Activated T-cell treated with anti-CD3 and anti-CD28 coated beads, Interleukin-2, amount 50 U/mL, for 72 hours (primary cell): ENCODE measurements at regions not wholly inside any gene's neighbourhood (a gene's known extent, or its start where the extent isn't known, plus 50 kb on each side); places are given as distances from the start of the nearest gene placed in this dataset.
"Not testable (repeated sequence)": the region's sequence is repeated elsewhere in the genome, so short reads cannot be mapped to it uniquely, and the experiment has no call there.

Experiments used
- ATAC-seq, 2 donors: fragments of 150-1000 bp; cut with Tn5 transposase; replicated peaks in 1 of 2; 2 replicates each; pipeline ENCODE4 v1.10.0; 2021; ENCODE audit warnings: moderate library complexity in 2 of 2, mild to moderate bottlenecking in 1 of 2
- DNase-seq, 2 donors: peaks; one replicate each; pipeline ENCODE4 v3.0.0; 2021 to 2022; ENCODE audit warnings: mixed read lengths in 1 of 2
- H3K27ac Mint-ChIP-seq: one replicate; pipeline ENCODE4 v1.8.0; 2022; ENCODE audit warnings: mild to moderate bottlenecking, moderate library complexity, mixed read lengths
- H3K27me3 Mint-ChIP-seq: one replicate; pipeline ENCODE4 v1.8.0; 2022; ENCODE audit warnings: low read depth, mixed read lengths
- H3K36me3 Mint-ChIP-seq, 2 donors: one replicate each; pipeline ENCODE4 v1.8.0; 2022; ENCODE audit warnings: mixed read lengths in 2 of 2, mild to moderate bottlenecking in 1 of 2; ENCODE audit not compliant: insufficient read depth in 2 of 2
- H3K4me1 Mint-ChIP-seq: one replicate; pipeline ENCODE4 v1.8.0; 2022; ENCODE audit warnings: low read depth, mixed read lengths
- H3K4me3 Mint-ChIP-seq, 2 donors: one replicate each; pipeline ENCODE4 v1.8.0; 2022; ENCODE audit warnings: mild to moderate bottlenecking in 2 of 2, mixed read lengths in 2 of 2, moderate library complexity in 2 of 2
- H3K9me3 Mint-ChIP-seq, 2 donors: one replicate each; pipeline ENCODE4 v1.8.0; 2022; ENCODE audit warnings: mixed read lengths in 2 of 2

- H3K36me3 Mint-ChIP-seq, result no peaks in the 10 kb centered on the region
- peaks cover 0 to 3% of the 10 kb centered on the region in 2 donors for H3K9me3 Mint-ChIP-seq
- DNase-seq (no peak), ATAC-seq (no peak)
- no peak overlapping the region for H3K4me3 Mint-ChIP-seq
- H3K27me3 Mint-ChIP-seq, result no peaks in the 10 kb centered on the region
- no peaks in the 10 kb centered on the region for H3K4me1 Mint-ChIP-seq
- no peak overlapping the region for H3K27ac Mint-ChIP-seq
Observed at GRCh38 chr2:194060269-194060668, 1596.8 kb upstream of the SLC39A10 start.

GRCh38 chr2:194054313-194054712 lies 1602.7 kb upstream of the SLC39A10 start:
- no peak overlapping the region for H3K4me3 Mint-ChIP-seq
- H3K27me3 Mint-ChIP-seq, result no peaks in the 10 kb centered on the region
- H3K4me1 Mint-ChIP-seq, result no peaks in the 10 kb centered on the region
- no peak for DNase-seq
- H3K36me3 Mint-ChIP-seq, result no peaks in the 10 kb centered on the region
- no peak overlapping the region for H3K27ac Mint-ChIP-seq
- H3K9me3 Mint-ChIP-seq, result no peaks in the 10 kb centered on the region
- ATAC-seq, result no peak

- Mint-ChIP-seq H3K27me3 (no peaks in the 10 kb centered on the region), H3K27ac (no peak overlapping the region), H3K9me3 (no peaks in the 10 kb centered on the region), H3K4me1 (no peaks in the 10 kb centered on the region), H3K36me3 (no peaks in the 10 kb centered on the region), H3K4me3 (no peak overlapping the region)
- no peak for ATAC-seq
- DNase-seq, result no peak
Observed at GRCh38 chr2:194044321-194044720, 1612.7 kb upstream of the SLC39A10 start.

- H3K36me3 Mint-ChIP-seq, H3K27me3 Mint-ChIP-seq: not testable (repeated sequence)
Observed at GRCh38 chr2:194021130-194021529, 1635.9 kb upstream of the SLC39A10 start.

GRCh38 chr2:194020155-194020554 lies 1636.9 kb upstream of the SLC39A10 start:
- no peaks in the 10 kb centered on the region for H3K4me1 Mint-ChIP-seq
- DNase-seq, result no peak
- no peak overlapping the region for H3K4me3 Mint-ChIP-seq
- no peaks in the 10 kb centered on the region for H3K36me3 Mint-ChIP-seq
- H3K27me3 Mint-ChIP-seq, result no peaks in the 10 kb centered on the region
- H3K27ac Mint-ChIP-seq, result no peak overlapping the region
- peaks cover 0 to 4% of the 10 kb centered on the region in 2 donors for H3K9me3 Mint-ChIP-seq
- ATAC-seq, result no peak

More at GRCh38 chr2:194021130-194021529, 1635.9 kb upstream of the SLC39A10 start:
- not testable (repeated sequence) for H3K9me3 Mint-ChIP-seq, H3K4me3 Mint-ChIP-seq, ATAC-seq, H3K4me1 Mint-ChIP-seq, H3K27ac Mint-ChIP-seq, DNase-seq

GRCh38 chr2:194015751-194016150 lies 1641.3 kb upstream of the SLC39A10 start:
- no peaks in the 10 kb centered on the region for H3K4me1 Mint-ChIP-seq
- DNase-seq, result no peak

GRCh38 chr2:194014639-194015038 lies 1642.4 kb upstream of the SLC39A10 start:
- Mint-ChIP-seq H3K27ac (no peak overlapping the region), H3K4me1 (no peaks in the 10 kb centered on the region), H3K27me3 (no peaks in the 10 kb centered on the region), H3K36me3 (no peaks in the 10 kb centered on the region), H3K9me3 (peaks cover 0 to under 1% of the 10 kb centered on the region in 2 donors), H3K4me3 (no peak overlapping the region)
- no peak for DNase-seq
- ATAC-seq, result no peak

More at GRCh38 chr2:194015751-194016150, 1641.3 kb upstream of the SLC39A10 start:
- ATAC-seq, result no peak
- Mint-ChIP-seq H3K9me3 (no peaks in the 10 kb centered on the region), H3K4me3 (no peak overlapping the region), H3K27me3 (no peaks in the 10 kb centered on the region), H3K27ac (no peak overlapping the region), H3K36me3 (no peaks in the 10 kb centered on the region)

GRCh38 chr2:194004590-194005206 lies 1652.3 kb upstream of the SLC39A10 start:
- Mint-ChIP-seq H3K27me3 (no peaks in the 10 kb centered on the region), H3K9me3 (peaks cover 4 to 8% of the 10 kb centered on the region in 2 donors), H3K4me3 (no peak overlapping the region), H3K36me3 (peaks cover 1 to 2% of the 10 kb centered on the region in 2 donors), H3K27ac (no peak overlapping the region), H3K4me1 (no peaks in the 10 kb centered on the region)
- ATAC-seq, result no peak
- DNase-seq, result no peak

- no peak for ATAC-seq
- Mint-ChIP-seq H3K27ac (no peak overlapping the region), H3K27me3 (no peaks in the 10 kb centered on the region)
Observed at GRCh38 chr2:194003911-194004310, 1653.1 kb upstream of the SLC39A10 start.

GRCh38 chr2:194002699-194003368 lies 1654.2 kb upstream of the SLC39A10 start:
- no peaks in the 10 kb centered on the region for H3K4me1 Mint-ChIP-seq
- no peak for ATAC-seq

More at GRCh38 chr2:194003911-194004310, 1653.1 kb upstream of the SLC39A10 start:
- H3K36me3 Mint-ChIP-seq, result peaks cover 0 to 1% of the 10 kb centered on the region in 2 donors
- H3K4me1 Mint-ChIP-seq, result no peaks in the 10 kb centered on the region
- H3K4me3 Mint-ChIP-seq, result no peak overlapping the region
- no peak for DNase-seq
- peaks cover 0 to 5% of the 10 kb centered on the region in 2 donors for H3K9me3 Mint-ChIP-seq

GRCh38 chr2:193990868-193991267 lies 1666.2 kb upstream of the SLC39A10 start:
- no peaks in the 10 kb centered on the region for H3K4me1 Mint-ChIP-seq
- H3K4me3 Mint-ChIP-seq, result no peak overlapping the region
- DNase-seq (no peak), ATAC-seq (no peak)
- no peak overlapping the region for H3K27ac Mint-ChIP-seq
- no peaks in the 10 kb centered on the region for H3K9me3 Mint-ChIP-seq
- H3K36me3 Mint-ChIP-seq, result no peaks in the 10 kb centered on the region
- H3K27me3 Mint-ChIP-seq, result no peaks in the 10 kb centered on the region

More at GRCh38 chr2:194002699-194003368, 1654.2 kb upstream of the SLC39A10 start:
- no peaks in the 10 kb centered on the region for H3K27me3 Mint-ChIP-seq
- no peak for DNase-seq
- no peak overlapping the region for H3K27ac Mint-ChIP-seq
- H3K4me3 Mint-ChIP-seq, result no peak overlapping the region
- H3K9me3 Mint-ChIP-seq, result no peaks in the 10 kb centered on the region
- no peaks in the 10 kb centered on the region for H3K36me3 Mint-ChIP-seq

GRCh38 chr2:193989645-193990044 lies 1667.4 kb upstream of the SLC39A10 start:
- no peak overlapping the region for H3K27ac Mint-ChIP-seq
- H3K4me3 Mint-ChIP-seq, result no peak overlapping the region
- no peaks in the 10 kb centered on the region for H3K4me1 Mint-ChIP-seq
- no peaks in the 10 kb centered on the region for H3K27me3 Mint-ChIP-seq
- ATAC-seq (no peak), DNase-seq (no peak)
- H3K36me3 Mint-ChIP-seq, result no peaks in the 10 kb centered on the region
- H3K9me3 Mint-ChIP-seq, result no peaks in the 10 kb centered on the region

- Mint-ChIP-seq H3K9me3 (no peaks in the 10 kb centered on the region), H3K4me1 (no peaks in the 10 kb centered on the region)
Observed at GRCh38 chr2:193988784-193989183, 1668.2 kb upstream of the SLC39A10 start.

GRCh38 chr2:193985272-193985671 lies 1671.8 kb upstream of the SLC39A10 start:
- no peak overlapping the region for H3K4me3 Mint-ChIP-seq
- no peaks in the 10 kb centered on the region for H3K27me3 Mint-ChIP-seq
- no peaks in the 10 kb centered on the region for H3K4me1 Mint-ChIP-seq
- no peaks in the 10 kb centered on the region for H3K36me3 Mint-ChIP-seq
- ATAC-seq, result no peak
- DNase-seq, result no peak
- no peaks in the 10 kb centered on the region for H3K9me3 Mint-ChIP-seq
- H3K27ac Mint-ChIP-seq, result no peak overlapping the region

More at GRCh38 chr2:193988784-193989183, 1668.2 kb upstream of the SLC39A10 start:
- no peak overlapping the region for H3K27ac Mint-ChIP-seq
- no peak for ATAC-seq
- no peak overlapping the region for H3K4me3 Mint-ChIP-seq
- DNase-seq, result no peak
- H3K36me3 Mint-ChIP-seq, result no peaks in the 10 kb centered on the region
- H3K27me3 Mint-ChIP-seq, result no peaks in the 10 kb centered on the region
